ENCODE measurements at regions not wholly inside any gene's neighbourhood (a gene's known extent, or its start where the extent isn't known, plus 50 kb on each side); places are given as distances from the start of the nearest gene placed in this dataset.

DNA sequence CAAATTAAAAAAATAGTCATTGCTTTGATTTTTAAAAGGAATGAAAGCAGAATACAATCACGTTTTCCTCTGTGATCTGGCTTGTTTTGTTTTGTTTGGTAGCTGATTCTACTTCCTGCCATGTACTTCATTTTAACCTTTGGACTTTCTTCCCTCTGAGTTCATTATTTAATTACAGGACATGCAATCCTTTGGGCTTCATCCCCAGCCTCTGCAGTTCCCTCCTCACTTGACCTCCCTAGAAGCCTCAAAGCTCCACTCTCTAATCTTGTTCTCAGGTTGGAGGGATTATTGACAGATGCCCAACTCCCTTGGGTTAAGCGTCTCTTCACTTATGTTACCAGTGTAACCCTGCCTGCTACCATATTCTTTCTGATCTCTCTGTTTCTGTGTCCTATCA is 967.9 kb upstream of the SEL1L start:
- FAIRE-seq (no peak), DNase-seq (ENCODE audit: insufficient read length, low spot score) (no peak)
- TF ChIP-seq POLR2A (IDR thresholded peaks at IDR 0.05; ENCODE audit: low read depth, low read length): no peak

DNA sequence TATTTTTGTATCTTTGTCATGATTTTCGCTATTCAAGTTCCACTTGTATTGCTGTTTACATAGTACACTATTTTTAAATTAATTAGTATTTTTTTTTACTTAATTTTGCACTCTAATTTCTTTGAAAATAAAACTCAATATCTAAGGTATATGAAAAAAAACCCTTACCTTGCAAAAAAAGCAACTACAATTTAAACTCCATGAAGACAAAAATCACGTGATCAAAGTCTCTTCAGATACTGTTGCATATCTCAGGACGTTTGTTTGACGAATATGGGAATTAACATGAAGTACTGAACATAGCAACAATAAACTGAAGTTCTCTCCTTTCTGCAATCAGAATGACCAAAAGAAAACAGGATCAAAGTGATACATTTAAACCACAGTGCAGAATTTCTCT is 968.4 kb upstream of the SEL1L start:
- no peak for DNase-seq (ENCODE audit: insufficient read length, low spot score)
- no peak for TF ChIP-seq POLR2A (IDR thresholded peaks at IDR 0.05; ENCODE audit: low read depth, low read length)
- FAIRE-seq: no peak

DNA sequence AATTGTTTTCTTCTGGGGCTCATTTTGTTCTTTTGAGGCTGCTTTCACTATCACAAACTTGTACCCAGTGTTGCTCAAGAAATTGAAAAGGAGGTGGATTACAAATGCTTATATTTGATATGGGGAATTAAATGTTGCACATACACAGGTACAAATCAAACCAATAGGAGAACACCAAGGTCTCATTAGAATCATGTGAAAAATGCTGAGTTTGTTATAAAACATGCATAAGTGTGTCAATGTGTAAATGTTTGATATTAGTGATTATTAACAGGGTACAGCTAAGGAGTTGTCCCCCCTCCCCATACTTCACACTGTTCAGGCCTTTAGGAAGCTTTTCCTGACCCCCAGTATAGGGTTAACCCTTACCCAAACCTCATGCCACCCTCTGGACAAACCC is 971.2 kb upstream of the SEL1L start:
- TF ChIP-seq POLR2A (IDR thresholded peaks at IDR 0.05; ENCODE audit: low read depth, low read length): no peak
- DNase-seq (ENCODE audit: insufficient read length, low spot score): no peak
- no peak for FAIRE-seq

DNA sequence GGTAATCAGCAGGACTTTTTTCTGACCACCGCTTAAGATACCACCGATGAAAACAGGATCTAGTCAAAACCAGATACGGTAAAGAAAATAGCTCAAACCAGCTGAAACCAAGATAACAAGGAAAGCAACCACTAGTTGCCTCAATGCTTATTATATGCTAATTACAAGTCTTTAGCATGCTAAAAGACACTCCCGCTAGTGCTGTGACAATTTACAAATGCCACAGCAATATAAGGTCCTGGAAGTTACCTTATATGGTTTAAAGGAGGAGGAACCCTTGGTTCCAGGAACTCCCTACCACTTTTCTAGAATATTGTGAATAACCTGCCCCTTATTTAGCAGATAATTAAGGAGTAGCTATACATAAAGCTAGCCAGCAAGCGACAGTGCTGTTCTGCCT is 976.4 kb upstream of the SEL1L start:
- no peak for DNase-seq (ENCODE audit: insufficient read length, low spot score)
- no peak for TF ChIP-seq POLR2A (IDR thresholded peaks at IDR 0.05; ENCODE audit: low read depth, low read length)
- no peak for FAIRE-seq

DNA sequence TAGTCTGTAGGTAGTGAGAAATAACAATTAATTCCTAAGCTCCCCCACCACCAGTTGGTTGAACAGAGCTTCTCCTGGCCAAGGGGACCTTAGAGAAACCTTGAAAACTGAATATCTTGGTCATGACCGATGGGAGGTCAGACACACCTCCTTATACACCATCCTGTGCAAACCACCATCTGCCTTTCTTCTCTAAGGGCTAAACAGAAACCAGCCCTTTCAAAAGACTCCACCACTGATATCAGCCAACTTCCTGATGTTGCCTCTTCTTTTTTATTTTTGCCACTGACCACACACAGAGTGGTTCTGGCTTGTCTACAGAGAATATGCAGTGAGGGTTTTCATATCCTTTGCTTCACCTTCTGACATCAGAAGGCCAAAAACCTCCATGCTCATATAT is 977.7 kb upstream of the SEL1L start:
- no peak for TF ChIP-seq POLR2A (IDR thresholded peaks at IDR 0.05; ENCODE audit: low read depth, low read length)
- DNase-seq (ENCODE audit: insufficient read length, low spot score): no peak
- FAIRE-seq: no peak

DNA sequence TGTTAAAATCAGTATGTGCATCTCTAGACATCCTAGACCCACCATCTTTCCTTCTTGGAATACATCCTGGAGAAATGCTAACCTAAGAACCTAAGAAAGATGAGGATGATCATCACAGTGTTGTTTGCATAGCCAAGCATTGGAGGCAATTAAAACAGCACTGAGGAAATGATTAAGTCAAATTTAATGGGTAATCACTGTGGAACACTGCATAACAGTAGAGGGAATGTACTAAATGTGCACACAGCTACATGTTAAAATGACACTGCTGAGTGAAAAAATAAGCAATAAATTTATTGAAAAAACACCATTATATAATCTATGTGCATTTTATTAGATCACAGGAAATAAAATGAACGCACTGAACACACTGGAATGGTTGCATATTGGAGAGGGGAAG is 987.1 kb upstream of the SEL1L start:
- no peak for FAIRE-seq
- no peak for DNase-seq (ENCODE audit: insufficient read length, low spot score)

DNA sequence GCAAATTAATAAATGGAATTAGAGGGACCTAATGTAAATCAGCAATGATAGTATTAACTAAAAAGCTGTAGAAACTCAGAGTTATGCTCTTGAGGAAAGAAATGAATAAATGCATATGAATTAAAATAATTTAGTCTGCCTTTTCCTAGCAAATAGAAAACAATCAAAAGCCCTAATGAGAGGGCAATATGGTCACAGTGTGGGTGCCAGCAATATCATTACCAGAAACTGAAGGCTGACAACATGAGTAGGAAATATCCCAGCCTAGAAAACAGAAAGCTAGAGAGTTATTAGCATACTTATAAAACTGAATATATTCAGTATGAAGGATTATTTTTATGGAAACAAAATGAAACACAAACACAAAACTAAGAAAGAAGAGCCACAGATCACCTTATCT is 987.5 kb upstream of the SEL1L start:
- DNase-seq (ENCODE audit: insufficient read length, low spot score) (no peak), FAIRE-seq (no peak)
- no peak for TF ChIP-seq POLR2A (IDR thresholded peaks at IDR 0.05; ENCODE audit: low read depth, low read length)

More for the DNA sequence above, 987.1 kb upstream of the SEL1L start:
- no peak for TF ChIP-seq POLR2A (IDR thresholded peaks at IDR 0.05; ENCODE audit: low read depth, low read length)

DNA sequence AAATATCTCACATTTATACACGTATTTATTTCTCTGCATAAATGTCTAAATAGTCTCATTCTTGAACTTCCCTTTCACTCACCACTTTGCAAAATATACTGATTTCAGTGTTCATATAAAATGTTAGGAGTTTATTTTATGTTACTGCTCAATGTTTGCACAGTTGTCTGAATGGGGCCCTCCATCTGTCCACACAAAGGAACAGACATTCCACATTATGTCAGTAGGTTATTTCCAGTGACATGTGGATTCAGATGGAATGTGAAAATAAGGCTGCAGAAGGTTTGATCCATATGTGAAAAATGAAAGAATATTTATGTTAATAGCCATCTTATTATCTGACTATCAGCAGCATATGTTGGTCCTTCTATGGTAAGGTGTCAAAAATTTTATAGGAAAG is 994.4 kb upstream of the SEL1L start:
- DNase-seq (ENCODE audit: insufficient read length, low spot score): no peak
- FAIRE-seq: no peak
- no peak for TF ChIP-seq POLR2A (IDR thresholded peaks at IDR 0.05; ENCODE audit: low read depth, low read length)

DNA sequence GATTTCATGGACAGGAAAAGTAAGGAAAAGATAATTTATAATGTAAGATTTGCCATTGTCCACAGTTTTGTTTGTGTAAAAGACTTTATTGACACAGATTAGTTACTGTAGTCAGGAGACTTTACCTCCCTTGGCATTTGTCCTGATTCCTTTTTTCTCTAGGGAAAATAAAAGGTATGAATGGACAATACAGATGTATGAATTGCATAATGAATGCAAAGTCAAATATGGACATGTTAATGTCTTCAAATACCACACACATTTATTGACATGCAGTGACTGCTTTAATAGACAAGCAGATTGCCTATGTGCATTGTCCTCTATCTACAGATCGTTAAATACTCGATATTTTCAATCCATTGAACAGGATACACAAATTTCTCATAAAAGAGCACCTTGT is 999.7 kb upstream of the SEL1L start:
- no peak for TF ChIP-seq POLR2A (IDR thresholded peaks at IDR 0.05; ENCODE audit: low read depth, low read length)
- no peak for DNase-seq (ENCODE audit: insufficient read length, low spot score)
- no peak for FAIRE-seq

DNA sequence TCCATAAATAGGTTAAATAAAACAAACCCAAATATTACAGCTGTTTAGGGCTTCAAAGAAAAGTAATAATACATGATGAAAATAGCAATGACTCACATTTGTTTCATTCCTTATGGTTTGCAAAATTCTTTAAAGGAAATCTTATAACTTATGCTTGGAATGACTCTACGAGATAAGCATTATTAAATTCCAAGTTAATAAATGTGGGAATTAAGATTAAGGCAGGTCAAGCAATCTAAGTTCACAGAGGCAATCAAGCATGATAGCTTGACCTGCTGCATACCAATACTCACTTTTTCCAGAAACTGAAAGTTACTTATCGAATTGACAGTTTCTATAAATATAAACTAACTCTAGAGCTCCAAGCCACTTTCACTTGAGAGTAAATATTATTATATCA is 1002.9 kb upstream of the SEL1L start:
- DNase-seq (ENCODE audit: insufficient read length, low spot score) (no peak), FAIRE-seq (no peak)

DNA sequence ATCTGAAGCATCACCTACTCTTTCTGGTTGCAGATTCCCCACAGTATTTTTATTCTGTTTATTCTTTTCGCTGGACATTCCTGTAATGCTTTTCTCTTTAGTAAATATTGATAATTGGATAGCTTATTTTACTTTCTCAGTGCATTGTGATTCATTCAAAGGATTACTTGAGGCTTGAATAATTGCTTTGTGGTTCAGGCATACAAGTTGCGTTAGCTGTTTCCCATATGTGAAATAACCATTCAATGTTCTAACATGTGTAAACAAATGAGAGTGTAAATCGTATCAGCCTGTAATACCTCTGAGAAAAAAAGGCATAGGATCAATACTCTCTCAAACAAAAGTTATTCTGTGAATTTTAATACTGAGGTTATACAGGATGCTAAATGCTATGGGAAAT is 1004.2 kb upstream of the SEL1L start:
- no peak for TF ChIP-seq POLR2A (IDR thresholded peaks at IDR 0.05; ENCODE audit: low read depth, low read length)
- FAIRE-seq (no peak), DNase-seq (ENCODE audit: insufficient read length, low spot score) (no peak)

More for the DNA sequence above, 1002.9 kb upstream of the SEL1L start:
- no peak for TF ChIP-seq POLR2A (IDR thresholded peaks at IDR 0.05; ENCODE audit: low read depth, low read length)

DNA sequence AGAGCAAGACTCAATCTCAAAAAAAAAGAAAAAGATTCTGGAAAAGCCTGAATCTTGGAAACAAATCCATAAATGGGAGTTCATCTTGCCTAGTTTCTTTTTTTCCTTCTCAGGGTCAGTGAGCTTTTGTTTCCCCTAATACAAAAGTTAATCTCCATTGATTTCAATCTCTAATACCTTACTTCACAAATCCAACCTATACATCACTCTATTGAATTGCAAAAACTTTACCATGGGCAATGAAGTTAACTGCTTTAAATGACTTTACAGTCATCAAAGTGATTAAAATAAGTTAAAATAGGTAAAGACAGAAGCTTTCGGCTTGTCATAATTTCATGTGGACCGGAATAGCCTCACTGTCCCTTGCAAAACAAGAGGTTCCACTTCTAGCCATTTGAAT is 1012.7 kb upstream of the SEL1L start:
- no peak for DNase-seq (ENCODE audit: insufficient read length, low spot score)
- no peak for TF ChIP-seq POLR2A (IDR thresholded peaks at IDR 0.05; ENCODE audit: low read depth, low read length)
- FAIRE-seq: no peak

DNA sequence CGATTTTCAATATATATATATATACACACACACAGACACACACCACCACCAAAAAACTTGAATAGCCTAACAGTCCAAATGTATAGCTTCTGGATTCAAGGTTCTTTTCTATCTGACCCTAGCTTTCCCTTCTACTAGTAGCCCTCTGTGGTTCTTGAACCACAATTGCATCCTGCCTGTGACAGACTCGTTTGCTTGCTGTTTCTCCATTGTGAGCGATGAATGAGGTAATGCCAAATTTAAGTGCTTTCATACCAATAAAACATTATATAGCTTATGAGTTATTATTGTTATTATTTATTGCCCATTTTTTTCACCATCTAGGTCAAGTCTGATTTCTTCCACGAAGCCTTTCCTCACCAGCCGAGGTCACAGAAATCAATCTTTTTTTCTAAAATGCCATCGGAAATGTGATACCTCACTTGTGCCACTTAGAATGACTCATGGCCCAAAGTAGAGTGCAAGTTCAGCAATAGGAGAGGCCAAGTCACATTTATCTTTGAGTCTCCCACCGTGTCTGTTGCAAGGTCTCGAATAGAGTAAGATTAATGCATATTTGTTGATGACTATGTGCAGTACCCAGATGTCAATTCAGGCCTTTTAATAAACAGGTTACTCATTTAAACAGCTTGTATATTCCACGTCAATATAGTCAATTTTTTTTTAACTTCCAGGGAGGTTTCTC is 1015.8 kb upstream of the SEL1L start:
- DNase-seq (ENCODE audit: insufficient read length, low spot score) (no peak), FAIRE-seq (no peak)
- TF ChIP-seq POLR2A (IDR thresholded peaks at IDR 0.05; ENCODE audit: low read depth, low read length): no peak

DNA sequence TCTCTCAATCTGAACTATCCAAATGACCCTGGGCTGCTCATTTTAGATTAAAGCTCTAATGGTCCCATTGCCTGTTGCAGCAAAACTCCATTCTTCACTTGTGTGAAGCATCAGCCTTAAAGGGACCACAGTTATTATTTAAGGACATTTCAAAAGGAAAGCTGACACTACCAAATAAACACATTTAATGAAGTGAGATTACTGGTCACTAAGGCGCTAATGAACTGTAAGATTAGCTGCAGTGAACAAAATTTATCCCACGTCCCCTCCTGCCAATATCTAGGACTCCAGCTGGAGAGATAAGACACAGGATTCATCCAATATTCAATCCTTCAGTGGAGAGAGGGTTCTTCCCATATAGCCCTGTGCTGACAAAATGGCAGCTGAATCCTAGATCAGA is 1029.2 kb upstream of the SEL1L start:
- no peak for DNase-seq (ENCODE audit: insufficient read length, low spot score)
- no peak for FAIRE-seq
- no peak for TF ChIP-seq POLR2A (IDR thresholded peaks at IDR 0.05; ENCODE audit: low read depth, low read length)

DNA sequence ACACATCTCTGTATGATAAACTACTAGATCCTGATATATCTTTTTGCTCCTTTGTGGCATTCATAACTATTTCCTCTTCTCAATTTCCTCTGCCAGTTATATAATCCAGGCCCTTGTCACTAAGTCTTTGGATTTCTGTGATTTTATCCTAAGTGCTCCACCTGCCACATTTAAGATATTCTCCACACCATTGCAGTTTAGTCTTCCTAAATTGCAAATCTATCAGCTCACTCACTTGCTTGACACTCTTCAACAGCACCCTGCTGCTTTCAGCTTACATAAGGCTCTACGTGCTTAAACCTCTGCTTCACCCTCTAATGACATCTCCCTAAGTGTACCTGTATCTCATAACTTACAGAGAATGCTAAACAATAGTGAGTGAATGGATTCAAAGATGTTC is 1032.2 kb upstream of the SEL1L start:
- DNase-seq (ENCODE audit: insufficient read length, low spot score) (no peak), FAIRE-seq (no peak)
- TF ChIP-seq POLR2A (IDR thresholded peaks at IDR 0.05; ENCODE audit: low read depth, low read length): no peak

DNA sequence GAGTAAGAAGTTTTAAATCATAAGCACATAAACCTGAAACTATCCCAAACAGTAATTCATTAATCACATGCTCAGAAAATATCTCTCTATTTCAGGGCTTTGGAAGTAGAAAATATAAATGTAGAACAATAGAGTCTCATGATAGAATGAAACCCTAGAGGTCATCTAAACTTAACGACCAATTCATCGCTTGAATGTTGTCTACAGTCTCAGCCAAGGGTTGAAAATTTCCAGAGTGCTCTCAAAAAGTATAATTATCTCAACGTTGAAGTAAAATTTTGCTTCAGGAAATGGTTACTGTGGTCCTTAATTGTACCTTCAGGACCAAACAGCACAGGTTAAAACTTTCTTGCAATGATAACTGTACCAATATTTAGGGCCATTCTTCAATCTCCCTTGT is 1053.6 kb upstream of the SEL1L start:
- DNase-seq (ENCODE audit: insufficient read length, low spot score): no peak
- no peak for FAIRE-seq
- TF ChIP-seq POLR2A (IDR thresholded peaks at IDR 0.05; ENCODE audit: low read depth, low read length): no peak

Data from H54 (cell line).